ENCODE measurements at regions not wholly inside any gene's neighbourhood (a gene's known extent, or its start where the extent isn't known, plus 50 kb on each side); places are given as distances from the start of the nearest gene placed in this dataset.

DNA sequence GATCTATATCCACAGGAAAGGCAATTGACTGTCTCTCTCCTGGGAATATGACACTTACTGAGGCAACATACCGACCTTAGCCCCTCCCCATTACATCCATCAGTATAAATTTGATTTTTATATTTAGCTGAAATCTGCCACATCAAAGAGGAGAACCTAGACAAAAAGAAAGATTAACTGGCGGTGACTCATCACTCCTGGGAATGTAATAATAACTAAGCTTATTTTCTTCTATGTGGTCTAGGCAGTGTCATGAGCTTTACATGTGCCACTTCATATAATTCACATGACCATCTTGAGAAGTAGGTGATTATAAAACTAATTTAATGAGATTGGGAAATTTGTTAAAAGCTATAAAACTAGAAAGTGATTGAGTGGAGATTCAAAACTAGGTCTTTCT lies 520.0 kb upstream of the HS3ST5 start:
- Mint-ChIP-seq H3K9me3 (peaks cover 26% of the 10 kb centered on the region), H3K4me3 (no peak overlapping the region), H3K27ac (no peak overlapping the region), H3K36me3 (ENCODE audit: low read depth) (no peaks in the 10 kb centered on the region), H3K4me1 (ENCODE audit: low read depth) (no peaks in the 10 kb centered on the region), H3K27me3 (ENCODE audit: insufficient read depth) (no peaks in the 10 kb centered on the region)
- TF ChIP-seq CTCF (IDR thresholded peaks at IDR 0.05), result no peak
- no peak for DNase-seq

GRCh38 chr6:114862064-114862463 lies 519.2 kb upstream of the HS3ST5 start:
- H3K4me1 Mint-ChIP-seq (ENCODE audit: low read depth), result no peaks in the 10 kb centered on the region
- no peak overlapping the region for H3K27ac Mint-ChIP-seq
- no peak overlapping the region for H3K4me3 Mint-ChIP-seq
- no peak for DNase-seq
- TF ChIP-seq CTCF (IDR thresholded peaks at IDR 0.05), result no peak
- no peaks in the 10 kb centered on the region for H3K36me3 Mint-ChIP-seq (ENCODE audit: low read depth)
- no peaks in the 10 kb centered on the region for H3K27me3 Mint-ChIP-seq (ENCODE audit: insufficient read depth)
- H3K9me3 Mint-ChIP-seq, result peaks cover 28% of the 10 kb centered on the region

DNA sequence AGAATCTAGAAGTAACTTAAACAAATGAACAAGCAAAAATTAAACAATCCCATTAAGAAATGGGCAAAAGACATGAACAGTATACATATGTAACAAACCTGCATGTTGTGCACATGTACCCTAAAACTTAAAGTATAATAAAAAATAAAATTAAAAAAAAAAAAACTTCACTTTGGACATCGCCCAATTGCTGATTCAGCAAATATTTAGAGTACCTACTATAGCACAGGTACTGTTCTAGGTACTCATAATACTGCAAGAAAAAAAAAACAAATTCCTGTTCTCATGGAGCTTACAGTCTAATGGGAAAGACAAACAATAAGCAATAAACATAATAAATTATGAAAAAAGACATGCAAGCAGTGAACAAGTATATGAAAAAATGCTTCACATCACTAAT lies 501.5 kb upstream of the HS3ST5 start:
- no peak overlapping the region for H3K4me3 Mint-ChIP-seq
- no peak for DNase-seq
- H3K9me3 Mint-ChIP-seq, result peaks cover 41% of the 10 kb centered on the region
- H3K4me1 Mint-ChIP-seq (ENCODE audit: low read depth), result no peaks in the 10 kb centered on the region
- H3K27ac Mint-ChIP-seq, result no peak overlapping the region
- no peak for TF ChIP-seq CTCF (IDR thresholded peaks at IDR 0.05)
- H3K27me3 Mint-ChIP-seq (ENCODE audit: insufficient read depth), result no peaks in the 10 kb centered on the region
- no peaks in the 10 kb centered on the region for H3K36me3 Mint-ChIP-seq (ENCODE audit: low read depth)

DNA sequence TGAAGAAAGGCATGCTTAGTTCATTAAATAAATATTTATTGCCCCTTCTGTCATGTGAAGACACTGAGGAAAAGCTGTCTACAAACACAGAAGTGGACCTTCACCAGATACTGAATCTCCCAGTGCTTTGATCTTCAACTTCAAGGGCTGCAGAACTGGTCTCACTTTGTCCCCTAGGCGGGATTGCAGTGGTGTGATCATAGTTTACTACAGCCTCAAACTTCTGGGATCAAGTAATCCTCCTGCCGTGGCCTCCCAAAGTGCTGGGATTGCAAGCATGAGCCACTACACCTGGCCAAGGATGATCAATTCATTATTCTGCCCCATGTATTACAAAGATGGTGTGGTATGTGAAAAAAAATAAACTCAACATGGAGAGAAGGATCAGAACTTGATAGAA lies 496.2 kb upstream of the HS3ST5 start:
- no peaks in the 10 kb centered on the region for H3K36me3 Mint-ChIP-seq (ENCODE audit: low read depth)
- no peaks in the 10 kb centered on the region for H3K27me3 Mint-ChIP-seq (ENCODE audit: insufficient read depth)
- H3K9me3 Mint-ChIP-seq, result peaks cover 45% of the 10 kb centered on the region
- no peak for TF ChIP-seq CTCF (IDR thresholded peaks at IDR 0.05)
- H3K4me3 Mint-ChIP-seq, result no peak overlapping the region
- no peaks in the 10 kb centered on the region for H3K4me1 Mint-ChIP-seq (ENCODE audit: low read depth)
- DNase-seq, result no peak
- H3K27ac Mint-ChIP-seq, result no peak overlapping the region

DNA sequence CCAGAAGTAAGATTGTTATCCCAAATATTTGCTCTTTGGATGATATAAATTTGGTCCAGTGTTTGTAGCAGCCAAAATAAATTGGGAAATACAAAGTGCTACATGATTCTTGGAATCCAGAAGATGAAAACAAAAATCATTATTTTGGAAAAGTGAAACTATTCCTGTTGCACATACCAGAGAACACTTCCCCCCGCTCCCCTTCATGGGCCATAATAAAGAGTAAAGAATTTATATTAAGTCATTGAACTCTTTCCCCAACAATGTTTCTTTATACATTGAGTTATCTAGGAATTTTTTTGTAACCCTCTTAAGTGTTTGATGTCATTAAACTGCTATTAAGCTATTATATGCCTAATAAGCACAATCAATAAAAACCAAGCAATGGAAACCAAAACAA lies 490.4 kb upstream of the HS3ST5 start:
- no peaks in the 10 kb centered on the region for H3K27me3 Mint-ChIP-seq (ENCODE audit: insufficient read depth)
- H3K27ac Mint-ChIP-seq, result no peak overlapping the region
- DNase-seq, result no peak
- no peaks in the 10 kb centered on the region for H3K4me1 Mint-ChIP-seq (ENCODE audit: low read depth)
- no peaks in the 10 kb centered on the region for H3K36me3 Mint-ChIP-seq (ENCODE audit: low read depth)
- no peak for TF ChIP-seq CTCF (IDR thresholded peaks at IDR 0.05)
- H3K9me3 Mint-ChIP-seq, result peaks cover 27% of the 10 kb centered on the region
- H3K4me3 Mint-ChIP-seq, result no peak overlapping the region

DNA sequence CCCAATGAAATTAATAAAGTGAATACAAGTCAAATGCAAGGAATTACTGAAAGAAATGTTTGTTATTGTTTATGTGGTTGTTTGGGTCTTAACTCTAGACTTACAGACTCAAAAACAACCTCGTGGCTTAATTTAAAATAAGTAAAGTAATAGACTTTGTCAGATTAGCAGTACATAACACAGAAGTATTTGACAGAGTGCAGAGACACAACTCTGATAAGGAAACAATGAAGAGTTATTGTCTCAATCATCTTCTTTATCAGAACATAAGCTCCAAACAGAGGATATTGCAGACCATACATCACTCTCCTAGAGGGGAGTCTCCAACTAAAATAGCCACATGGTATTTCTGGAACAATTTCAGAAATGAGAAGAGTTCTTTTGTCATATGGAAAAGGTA lies 487.7 kb upstream of the HS3ST5 start:
- no peak for TF ChIP-seq CTCF (IDR thresholded peaks at IDR 0.05)
- DNase-seq, result no peak
- Mint-ChIP-seq H3K9me3 (peaks cover 29% of the 10 kb centered on the region), H3K36me3 (ENCODE audit: low read depth) (no peaks in the 10 kb centered on the region), H3K27ac (no peak overlapping the region), H3K4me1 (ENCODE audit: low read depth) (no peaks in the 10 kb centered on the region), H3K4me3 (no peak overlapping the region), H3K27me3 (ENCODE audit: insufficient read depth) (no peaks in the 10 kb centered on the region)

Measured in HFFc6 (cell line).